ENCODE measurements at regions not wholly inside any gene's neighbourhood (a gene's known extent, or its start where the extent isn't known, plus 50 kb on each side); places are given as distances from the start of the nearest gene placed in this dataset.

- H3K9me3 Mint-ChIP-seq (ENCODE audit: unreplicated experiment) = peaks cover under 1% of the 10 kb centered on the region
- H3K9ac ChIP-seq (ENCODE audit: low read length) = no peak overlapping the region
- no peak overlapping the region for H2AFZ ChIP-seq (ENCODE audit: low read depth, low read length)
- FAIRE-seq = no peak
- no peaks in the 10 kb centered on the region for H3K36me3 Mint-ChIP-seq (ENCODE audit: low read depth, unreplicated experiment)
- H3K4me3 ChIP-seq (ENCODE audit: insufficient read depth, low read depth, low read length) = no peak overlapping the region
- H3K27ac ChIP-seq (ENCODE audit: low read depth, low read length) = no peak overlapping the region
- peaks cover 9% of the 10 kb centered on the region for H3K27me3 ChIP-seq (ENCODE audit: insufficient read depth, low read length)
- no peak overlapping the region for H3K4me2 ChIP-seq (ENCODE audit: low read length)
- H3K79me2 ChIP-seq (ENCODE audit: insufficient read depth, low read length) = no peaks in the 10 kb centered on the region
- H3K36me3 ChIP-seq (ENCODE audit: insufficient read depth, low read length) = no peaks in the 10 kb centered on the region
- peaks cover 19% of the 10 kb centered on the region for H3K4me1 ChIP-seq (ENCODE audit: insufficient read depth, low read length)
- H3K4me3 Mint-ChIP-seq (ENCODE audit: unreplicated experiment) = no peak overlapping the region
- TF ChIP-seq CTCF (IDR thresholded peaks at IDR 0.05; ENCODE audit: insufficient read depth, low read depth, low read length) (no peak), EZH2 (IDR thresholded peaks at IDR 0.05; ENCODE audit: insufficient read depth, low read length) (no peak)
- peaks cover 23% of the 10 kb centered on the region for H3K4me1 Mint-ChIP-seq (ENCODE audit: low read depth, unreplicated experiment)
- no peaks in the 10 kb centered on the region for H3K9me3 ChIP-seq (ENCODE audit: insufficient read depth, low read depth, low read length)
- H3K27me3 Mint-ChIP-seq (ENCODE audit: low read depth, unreplicated experiment) = no peaks in the 10 kb centered on the region
- DNase-seq (ENCODE audit: low read depth) = no peak
- H3K27ac Mint-ChIP-seq (ENCODE audit: unreplicated experiment) = peak overlapping the region; percentile 53
- H4K20me1 ChIP-seq (ENCODE audit: insufficient read depth, low read length) = no peaks in the 10 kb centered on the region
Observed at GRCh38 chr7:81301815-81302214, 383.0 kb upstream of the SEMA3C start.

GRCh38 chr7:81300753-81301152 is 381.9 kb upstream of the SEMA3C start:
- H3K4me2 ChIP-seq (ENCODE audit: low read length) = no peak overlapping the region
- TF ChIP-seq EZH2 (IDR thresholded peaks at IDR 0.05; ENCODE audit: insufficient read depth, low read length) = no peak
- TF ChIP-seq CTCF (IDR thresholded peaks at IDR 0.05; ENCODE audit: insufficient read depth, low read depth, low read length) = no peak
- H3K27ac ChIP-seq (ENCODE audit: low read depth, low read length) = no peak overlapping the region
- no peaks in the 10 kb centered on the region for H3K79me2 ChIP-seq (ENCODE audit: insufficient read depth, low read length)
- DNase-seq (ENCODE audit: low read depth) (peak; percentile 10), FAIRE-seq (no peak)
- no peaks in the 10 kb centered on the region for H3K9me3 ChIP-seq (ENCODE audit: insufficient read depth, low read depth, low read length)
- no peaks in the 10 kb centered on the region for H3K36me3 ChIP-seq (ENCODE audit: insufficient read depth, low read length)
- H3K9me3 Mint-ChIP-seq (ENCODE audit: unreplicated experiment) = peaks cover 3% of the 10 kb centered on the region
- no peak overlapping the region for H3K4me3 Mint-ChIP-seq (ENCODE audit: unreplicated experiment)
- H3K36me3 Mint-ChIP-seq (ENCODE audit: low read depth, unreplicated experiment) = no peaks in the 10 kb centered on the region
- H3K27me3 Mint-ChIP-seq (ENCODE audit: low read depth, unreplicated experiment) = no peaks in the 10 kb centered on the region
- H3K9ac ChIP-seq (ENCODE audit: low read length) = no peak overlapping the region
- no peak overlapping the region for H3K27ac Mint-ChIP-seq (ENCODE audit: unreplicated experiment)
- H2AFZ ChIP-seq (ENCODE audit: low read depth, low read length) = no peak overlapping the region
- H3K4me3 ChIP-seq (ENCODE audit: insufficient read depth, low read depth, low read length) = no peak overlapping the region
- H3K4me1 ChIP-seq (ENCODE audit: insufficient read depth, low read length) = peaks cover 19% of the 10 kb centered on the region
- peaks cover 23% of the 10 kb centered on the region for H3K4me1 Mint-ChIP-seq (ENCODE audit: low read depth, unreplicated experiment)
- H4K20me1 ChIP-seq (ENCODE audit: insufficient read depth, low read length) = no peaks in the 10 kb centered on the region
- H3K27me3 ChIP-seq (ENCODE audit: insufficient read depth, low read length) = peaks cover 9% of the 10 kb centered on the region

- no peaks in the 10 kb centered on the region for H3K27me3 Mint-ChIP-seq (ENCODE audit: low read depth, unreplicated experiment)
- no peaks in the 10 kb centered on the region for H3K36me3 ChIP-seq (ENCODE audit: insufficient read depth, low read length)
- no peaks in the 10 kb centered on the region for H4K20me1 ChIP-seq (ENCODE audit: insufficient read depth, low read length)
- peak overlapping the region; percentile 97 for H3K27ac Mint-ChIP-seq (ENCODE audit: unreplicated experiment)
- H3K4me3 Mint-ChIP-seq (ENCODE audit: unreplicated experiment) = no peak overlapping the region
- peak overlapping the region; percentile 34 for H3K27ac ChIP-seq (ENCODE audit: low read depth, low read length)
- H3K9ac ChIP-seq (ENCODE audit: low read length) = no peak overlapping the region
- peak; percentile 37 for DNase-seq (ENCODE audit: low read depth)
- no peak overlapping the region for H3K4me3 ChIP-seq (ENCODE audit: insufficient read depth, low read depth, low read length)
- no peaks in the 10 kb centered on the region for H3K79me2 ChIP-seq (ENCODE audit: insufficient read depth, low read length)
- H3K4me2 ChIP-seq (ENCODE audit: low read length) = peak overlapping the region; percentile 39
- peaks cover 3% of the 10 kb centered on the region for H3K9me3 Mint-ChIP-seq (ENCODE audit: unreplicated experiment)
- no peaks in the 10 kb centered on the region for H3K36me3 Mint-ChIP-seq (ENCODE audit: low read depth, unreplicated experiment)
- H3K9me3 ChIP-seq (ENCODE audit: insufficient read depth, low read depth, low read length) = no peaks in the 10 kb centered on the region
- peaks cover 9% of the 10 kb centered on the region for H3K27me3 ChIP-seq (ENCODE audit: insufficient read depth, low read length)
- no peak for FAIRE-seq
- peaks cover 19% of the 10 kb centered on the region for H3K4me1 ChIP-seq (ENCODE audit: insufficient read depth, low read length)
- no peak overlapping the region for H2AFZ ChIP-seq (ENCODE audit: low read depth, low read length)
- TF ChIP-seq CTCF (IDR thresholded peaks at IDR 0.05; ENCODE audit: insufficient read depth, low read depth, low read length) (no peak), EZH2 (IDR thresholded peaks at IDR 0.05; ENCODE audit: insufficient read depth, low read length) (no peak)
- peaks cover 23% of the 10 kb centered on the region for H3K4me1 Mint-ChIP-seq (ENCODE audit: low read depth, unreplicated experiment)
Observed at GRCh38 chr7:81299711-81300110, 380.9 kb upstream of the SEMA3C start.

All from astrocyte (in vitro differentiated cells and primary cell).